A549 (cell line): ENCODE measurements at regions not wholly inside any gene's neighbourhood (a gene's known extent, or its start where the extent isn't known, plus 50 kb on each side); places are given as distances from the start of the nearest gene placed in this dataset.

ENCODE experiments used
- BCL3 ChIP-seq: fragments of >200 bp; sonication (Bioruptor Twin); formaldehyde crosslinking; IDR thresholded peaks from 3 replicates; pipeline ENCODE4 v1.6.1; 2016
- CTCF ChIP-seq: fragments of >200 bp; sonication (Bioruptor Twin); formaldehyde crosslinking; IDR thresholded peaks from 3 replicates; pipeline ENCODE4 v1.5.1; 2016
- EHMT2 ChIP-seq: fragments of 200-600 bp; sonication (generic); IDR thresholded peaks from 2 replicates; pipeline ENCODE4 v1.6.1; 2016; ENCODE audit warnings: antibody characterized with exemption, low read depth, mild to moderate bottlenecking, moderate library complexity
- MAX ChIP-seq: IDR thresholded peaks from 2 replicates; pipeline ENCODE4 v1.6.1; 2012
- POLR2A ChIP-seq: IDR thresholded peaks from 2 replicates; pipeline ENCODE4 v1.6.1; 2012; ENCODE audit warnings: mild to moderate bottlenecking, low read length
- ZNF302 ChIP-seq: fragments of 250-450 bp; sonication (Bioruptor Pico); IDR thresholded peaks from 2 replicates; pipeline ENCODE4 v1.9.0; 2021; ENCODE audit warnings: inconsistent platforms, mild to moderate bottlenecking, moderate library complexity

- TF ChIP-seq POLR2A (no peak), CTCF (no peak), MAX (no peak), EHMT2 (no peak), ZNF302 (CRISPR knock-in tag) (no peak), BCL3 (no peak)
These were observed 798.4 kb upstream of the ACVR2A start for GRCh38 chr2:147046473-147046872.
